Suprapubic skin (tissue), 3 donors: ENCODE measurements at regions not wholly inside any gene's neighbourhood (a gene's known extent, or its start where the extent isn't known, plus 50 kb on each side); places are given as distances from the start of the nearest gene placed in this dataset.

ENCODE experiments used
- POLR2A ChIP-seq, 2 donors: fragments of 450-650 bp; IDR thresholded peaks; one replicate each; pipeline ENCODE4 v1.6.1; 2017; ENCODE audit warnings: antibody characterized with exemption in 2 of 2, mild to moderate bottlenecking in 2 of 2, moderate library complexity in 2 of 2
- TF ChIP-seq, protein P1 (sequence below), 2 donors: fragments of 200-600 bp in 1 of 2; fragments of 450-650 bp in 1 of 2; sonication (generic) in 1 of 2; IDR thresholded peaks; one replicate each; pipeline ENCODE4 v1.5.1; 2016 to 2019; ENCODE audit warnings: antibody characterized with exemption in 2 of 2, mild to moderate bottlenecking in 1 of 2, moderate library complexity in 1 of 2

DNA sequence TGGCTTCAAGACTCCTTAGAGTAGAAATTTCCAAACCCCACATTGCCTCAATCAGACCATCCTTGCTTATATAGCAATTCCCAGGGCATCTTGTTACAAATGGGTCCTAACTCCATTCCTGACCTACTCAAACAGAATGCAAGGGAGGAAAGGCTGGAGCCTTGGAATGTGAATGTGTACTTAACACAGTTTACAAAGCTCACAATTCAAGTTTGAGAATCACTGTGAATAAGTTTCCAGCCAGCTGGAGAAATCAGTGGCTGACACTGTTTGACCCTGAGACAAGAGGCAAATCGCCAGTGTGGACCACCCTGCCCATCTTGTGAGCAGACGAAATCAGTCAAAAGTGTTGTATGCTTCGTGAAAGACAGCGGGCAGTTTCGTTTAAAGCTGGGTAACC is 65.5 kb downstream of the SOWAHC start:
- TF ChIP-seq POLR2A (IDR thresholded peaks at IDR 0.05), result no peak
- TF ChIP-seq, protein P1, sequence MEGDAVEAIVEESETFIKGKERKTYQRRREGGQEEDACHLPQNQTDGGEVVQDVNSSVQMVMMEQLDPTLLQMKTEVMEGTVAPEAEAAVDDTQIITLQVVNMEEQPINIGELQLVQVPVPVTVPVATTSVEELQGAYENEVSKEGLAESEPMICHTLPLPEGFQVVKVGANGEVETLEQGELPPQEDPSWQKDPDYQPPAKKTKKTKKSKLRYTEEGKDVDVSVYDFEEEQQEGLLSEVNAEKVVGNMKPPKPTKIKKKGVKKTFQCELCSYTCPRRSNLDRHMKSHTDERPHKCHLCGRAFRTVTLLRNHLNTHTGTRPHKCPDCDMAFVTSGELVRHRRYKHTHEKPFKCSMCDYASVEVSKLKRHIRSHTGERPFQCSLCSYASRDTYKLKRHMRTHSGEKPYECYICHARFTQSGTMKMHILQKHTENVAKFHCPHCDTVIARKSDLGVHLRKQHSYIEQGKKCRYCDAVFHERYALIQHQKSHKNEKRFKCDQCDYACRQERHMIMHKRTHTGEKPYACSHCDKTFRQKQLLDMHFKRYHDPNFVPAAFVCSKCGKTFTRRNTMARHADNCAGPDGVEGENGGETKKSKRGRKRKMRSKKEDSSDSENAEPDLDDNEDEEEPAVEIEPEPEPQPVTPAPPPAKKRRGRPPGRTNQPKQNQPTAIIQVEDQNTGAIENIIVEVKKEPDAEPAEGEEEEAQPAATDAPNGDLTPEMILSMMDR (IDR thresholded peaks at IDR 0.05), result no peak
